ENCODE measurements at regions not wholly inside any gene's neighbourhood (a gene's known extent, or its start where the extent isn't known, plus 50 kb on each side); places are given as distances from the start of the nearest gene placed in this dataset.

DNA sequence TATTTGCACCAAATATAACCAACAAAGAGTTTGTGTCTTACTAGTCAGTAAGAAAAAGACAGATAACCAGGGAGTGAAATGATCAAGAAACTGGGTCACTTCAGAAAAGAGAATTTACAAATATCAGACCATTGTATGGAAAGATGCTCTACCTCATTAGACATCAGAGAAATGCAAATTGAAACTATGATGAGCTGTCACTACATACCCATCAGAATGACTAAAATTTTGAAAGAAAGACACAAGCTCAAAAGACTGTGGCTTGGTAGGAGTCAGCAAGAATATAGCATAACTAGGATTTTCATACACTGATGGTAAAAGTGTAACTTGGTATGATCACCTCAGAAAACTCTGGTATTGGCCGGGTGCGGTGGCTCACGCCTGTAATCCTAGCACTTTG lies 247.2 kb downstream of the BMP4 start:
- TF ChIP-seq, protein P1, sequence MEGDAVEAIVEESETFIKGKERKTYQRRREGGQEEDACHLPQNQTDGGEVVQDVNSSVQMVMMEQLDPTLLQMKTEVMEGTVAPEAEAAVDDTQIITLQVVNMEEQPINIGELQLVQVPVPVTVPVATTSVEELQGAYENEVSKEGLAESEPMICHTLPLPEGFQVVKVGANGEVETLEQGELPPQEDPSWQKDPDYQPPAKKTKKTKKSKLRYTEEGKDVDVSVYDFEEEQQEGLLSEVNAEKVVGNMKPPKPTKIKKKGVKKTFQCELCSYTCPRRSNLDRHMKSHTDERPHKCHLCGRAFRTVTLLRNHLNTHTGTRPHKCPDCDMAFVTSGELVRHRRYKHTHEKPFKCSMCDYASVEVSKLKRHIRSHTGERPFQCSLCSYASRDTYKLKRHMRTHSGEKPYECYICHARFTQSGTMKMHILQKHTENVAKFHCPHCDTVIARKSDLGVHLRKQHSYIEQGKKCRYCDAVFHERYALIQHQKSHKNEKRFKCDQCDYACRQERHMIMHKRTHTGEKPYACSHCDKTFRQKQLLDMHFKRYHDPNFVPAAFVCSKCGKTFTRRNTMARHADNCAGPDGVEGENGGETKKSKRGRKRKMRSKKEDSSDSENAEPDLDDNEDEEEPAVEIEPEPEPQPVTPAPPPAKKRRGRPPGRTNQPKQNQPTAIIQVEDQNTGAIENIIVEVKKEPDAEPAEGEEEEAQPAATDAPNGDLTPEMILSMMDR (IDR thresholded peaks at IDR 0.05): no peak
- no peak for TF ChIP-seq EZH2 (IDR thresholded peaks at IDR 0.05; ENCODE audit: borderline replicate concordance, insufficient read depth, low read depth, low read length, poor library complexity, severe bottlenecking)

All from B cell (primary cell).